GM21447 (cell line): ENCODE measurements at regions not wholly inside any gene's neighbourhood (a gene's known extent, or its start where the extent isn't known, plus 50 kb on each side); places are given as distances from the start of the nearest gene placed in this dataset.

Experiments
- ATAC-seq: cut with Tn5 transposase; IDR thresholded peaks from one replicate; pipeline ENCODE4 v1.9.1; 2021; ENCODE audit not compliant: unreplicated experiment

GRCh38 chr5:118007262-118007661 lies 981.1 kb downstream of the DTWD2 start:
- ATAC-seq, result no peak

- no peak for ATAC-seq
Measured at GRCh38 chr5:118006219-118006618, 982.1 kb downstream of the DTWD2 start.

GRCh38 chr5:117999939-118000549 lies 988.3 kb downstream of the DTWD2 start:
- no peak for ATAC-seq

GRCh38 chr5:117982691-117983090 lies 1005.7 kb downstream of the DTWD2 start:
- no peak for ATAC-seq

- no peak for ATAC-seq
Measured at GRCh38 chr5:117973785-117974184, 1014.6 kb downstream of the DTWD2 start.

- ATAC-seq, result no peak
Measured at GRCh38 chr5:117955831-117956230, 1032.5 kb downstream of the DTWD2 start.

DNA sequence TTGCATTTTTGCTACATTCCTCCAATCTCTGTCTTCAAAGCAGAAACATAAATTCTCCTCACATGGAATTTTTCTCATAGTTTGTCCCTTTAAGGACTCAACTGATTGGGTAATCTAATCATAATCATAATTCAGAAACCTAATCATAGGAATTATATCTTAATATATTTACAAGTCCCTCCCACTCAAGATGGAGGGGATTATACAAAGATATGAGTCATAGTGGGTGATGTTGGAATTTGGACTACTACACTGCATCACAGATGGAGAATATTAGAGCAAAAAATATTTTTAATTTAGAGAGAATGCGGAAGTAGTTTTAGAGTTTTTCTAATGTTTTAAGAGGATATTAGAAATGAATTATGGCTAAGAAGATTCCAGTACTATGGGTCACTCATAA lies 1034.0 kb downstream of the DTWD2 start:
- no peak for ATAC-seq

DNA sequence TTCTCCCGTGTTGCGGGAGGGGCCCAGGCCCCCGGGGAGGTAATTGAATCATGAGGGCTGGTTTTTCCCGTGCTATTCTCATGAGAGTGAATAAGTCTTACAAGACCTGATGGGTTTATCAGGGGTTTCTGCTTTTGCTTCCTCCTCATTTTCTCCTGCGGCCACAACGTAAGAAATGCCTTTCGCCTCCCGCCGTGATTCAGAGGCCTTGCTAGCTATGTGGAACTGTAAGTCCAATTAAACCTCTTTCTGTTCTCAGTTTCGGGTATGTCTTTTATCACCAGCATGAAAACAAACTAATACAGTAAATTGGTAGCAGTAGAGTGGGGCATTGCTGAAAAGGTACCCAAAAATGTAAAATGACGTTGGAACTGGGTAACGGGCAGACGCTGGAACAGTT lies 1035.1 kb downstream of the DTWD2 start:
- ATAC-seq, result no peak

DNA sequence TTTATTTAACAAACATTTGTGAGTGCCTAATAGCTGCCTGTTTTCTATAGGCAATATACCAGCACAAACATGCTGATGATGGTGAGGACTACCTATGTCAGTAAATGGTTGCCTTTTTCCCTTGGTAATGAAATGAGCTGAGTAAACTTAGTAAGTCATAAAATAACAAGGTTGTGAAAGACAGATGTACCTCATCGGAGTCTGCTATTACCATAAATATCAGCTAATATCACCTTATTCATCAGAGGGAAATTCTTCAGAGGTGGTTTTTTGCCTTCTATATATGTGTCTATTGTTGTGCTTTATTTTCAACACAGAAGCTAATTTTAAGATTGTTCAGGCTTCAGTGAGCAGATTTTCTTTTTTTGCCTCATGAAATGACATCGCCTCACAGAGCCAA lies 1040.5 kb downstream of the DTWD2 start:
- no peak for ATAC-seq

DNA sequence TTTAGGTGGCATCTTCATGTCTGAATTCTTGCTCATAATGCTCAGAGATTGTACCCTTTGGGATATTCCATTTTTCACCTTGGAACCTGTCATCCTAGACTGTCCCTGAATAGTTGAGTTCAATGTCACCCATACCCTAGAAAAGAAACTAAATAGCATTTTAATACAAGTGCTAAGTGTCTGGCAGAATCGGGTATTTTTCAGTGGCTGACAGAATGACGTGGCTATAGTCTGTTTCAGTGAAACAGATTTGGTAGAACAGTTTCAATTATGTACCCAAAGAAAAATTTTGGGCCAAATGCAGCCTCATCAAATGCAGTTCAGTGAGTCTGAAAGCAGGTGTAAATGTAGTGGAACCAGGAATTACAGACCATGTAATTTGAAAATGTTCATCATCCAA lies 1041.2 kb downstream of the DTWD2 start:
- no peak for ATAC-seq

DNA sequence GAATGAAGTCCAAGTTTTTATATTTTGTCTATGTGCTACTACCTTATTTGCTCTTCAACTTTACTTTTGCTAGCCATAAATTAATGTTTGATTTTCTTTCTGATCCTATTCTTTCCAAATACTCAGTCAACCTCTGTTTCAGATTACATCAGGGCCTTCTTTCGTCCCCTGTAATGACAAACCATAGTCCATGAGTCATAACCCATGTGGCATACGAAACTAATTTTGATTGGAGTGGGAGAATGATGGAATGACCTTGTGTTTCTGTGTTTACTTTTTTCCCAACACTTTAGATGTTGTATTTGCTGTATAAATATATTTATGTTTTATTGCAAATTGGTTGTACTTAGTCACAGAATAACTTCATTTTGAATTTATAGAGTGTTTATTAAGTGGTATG lies 1043.1 kb downstream of the DTWD2 start:
- ATAC-seq, result no peak

DNA sequence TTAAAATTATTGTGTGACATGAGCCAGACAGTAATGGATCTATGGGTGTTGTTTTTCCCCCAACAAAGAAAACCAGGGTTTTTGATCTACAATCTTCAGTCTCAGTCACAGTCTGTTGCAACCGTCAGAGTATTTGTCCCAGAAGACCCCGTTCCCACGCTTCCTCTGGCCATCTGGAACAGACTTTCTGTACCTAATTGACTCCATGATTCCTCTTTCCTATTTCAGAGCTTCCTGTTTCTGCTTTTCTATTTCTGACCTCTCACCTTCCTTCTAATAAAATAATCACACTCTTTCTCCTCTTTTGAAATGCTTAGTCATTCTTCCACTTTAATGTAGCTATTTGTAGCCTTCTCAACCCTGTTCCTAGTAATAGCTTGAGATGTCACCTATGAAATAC lies 1044.8 kb downstream of the DTWD2 start:
- no peak for ATAC-seq

DNA sequence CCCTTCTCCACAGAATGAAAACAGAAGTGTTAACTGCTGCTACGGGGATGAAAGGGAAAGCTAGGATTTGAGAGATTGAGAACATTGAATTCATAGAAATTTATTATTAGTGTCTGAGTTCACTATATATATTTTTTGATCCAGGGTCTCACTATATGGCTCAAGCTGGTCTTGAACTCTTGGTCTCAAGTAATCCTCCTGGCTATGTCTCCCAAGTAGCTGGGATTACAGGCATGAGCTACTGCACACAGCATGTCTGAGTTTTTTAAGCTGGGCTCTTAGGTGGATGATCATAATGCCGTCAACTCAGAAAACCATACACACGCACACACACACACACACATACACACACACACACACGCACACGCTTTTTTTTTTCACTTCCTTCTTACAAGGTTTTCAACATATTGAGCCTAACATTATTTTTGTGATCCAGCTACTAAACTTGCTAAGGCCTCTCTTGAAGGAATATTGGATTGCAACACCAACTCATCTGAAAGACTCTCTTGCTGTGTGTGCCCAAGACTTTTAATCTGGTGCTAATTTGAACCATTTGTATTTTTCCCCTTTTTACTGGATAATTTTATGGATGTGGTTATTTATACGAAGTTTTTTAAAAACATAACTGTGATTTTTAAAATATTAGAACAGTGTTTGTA lies 1045.4 kb downstream of the DTWD2 start:
- ATAC-seq, result no peak

- no peak for ATAC-seq
Measured at GRCh38 chr5:117893211-117893610, 1095.1 kb downstream of the DTWD2 start.

DNA sequence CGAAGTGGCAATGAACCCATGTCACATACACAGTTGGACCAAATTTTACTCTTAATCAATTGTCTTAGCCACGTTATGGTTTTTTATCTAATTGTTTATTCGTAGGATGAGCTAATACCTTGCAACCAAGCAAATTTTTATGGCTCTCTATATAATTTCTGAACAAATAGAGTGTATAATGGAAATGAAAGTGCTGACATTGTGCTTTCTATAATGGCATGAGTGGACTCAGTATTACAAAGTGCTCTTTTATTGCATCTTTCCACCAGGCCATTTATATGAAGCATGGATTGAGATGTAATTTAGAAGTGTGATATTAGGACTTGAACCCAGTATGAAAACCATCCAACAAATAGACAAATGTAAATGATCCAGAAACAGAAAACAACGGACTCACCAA lies 1096.0 kb downstream of the DTWD2 start:
- ATAC-seq, result no peak

- no peak for ATAC-seq
Measured at GRCh38 chr5:117889596-117889995, 1098.8 kb downstream of the DTWD2 start.

DNA sequence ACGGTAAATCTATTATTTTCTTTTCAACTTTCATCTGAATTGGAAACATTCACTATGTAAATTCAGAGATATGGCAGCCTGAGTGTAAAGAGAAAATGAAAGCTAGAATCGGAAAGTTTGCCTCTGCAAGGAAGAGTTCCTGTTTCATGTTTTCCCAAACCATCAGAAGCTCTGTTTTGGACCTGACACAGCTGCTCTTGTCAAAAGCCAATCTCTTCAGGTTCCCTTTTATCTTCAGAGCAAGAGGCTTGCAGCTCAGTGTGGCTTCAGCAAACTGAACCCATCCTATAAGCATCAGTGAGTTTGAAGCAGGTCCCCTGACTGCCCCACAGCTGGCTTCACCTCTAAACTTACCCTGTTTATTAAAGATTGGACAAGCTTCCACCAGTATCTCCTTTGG lies 1099.7 kb downstream of the DTWD2 start:
- peak; percentile 94 for ATAC-seq

DNA sequence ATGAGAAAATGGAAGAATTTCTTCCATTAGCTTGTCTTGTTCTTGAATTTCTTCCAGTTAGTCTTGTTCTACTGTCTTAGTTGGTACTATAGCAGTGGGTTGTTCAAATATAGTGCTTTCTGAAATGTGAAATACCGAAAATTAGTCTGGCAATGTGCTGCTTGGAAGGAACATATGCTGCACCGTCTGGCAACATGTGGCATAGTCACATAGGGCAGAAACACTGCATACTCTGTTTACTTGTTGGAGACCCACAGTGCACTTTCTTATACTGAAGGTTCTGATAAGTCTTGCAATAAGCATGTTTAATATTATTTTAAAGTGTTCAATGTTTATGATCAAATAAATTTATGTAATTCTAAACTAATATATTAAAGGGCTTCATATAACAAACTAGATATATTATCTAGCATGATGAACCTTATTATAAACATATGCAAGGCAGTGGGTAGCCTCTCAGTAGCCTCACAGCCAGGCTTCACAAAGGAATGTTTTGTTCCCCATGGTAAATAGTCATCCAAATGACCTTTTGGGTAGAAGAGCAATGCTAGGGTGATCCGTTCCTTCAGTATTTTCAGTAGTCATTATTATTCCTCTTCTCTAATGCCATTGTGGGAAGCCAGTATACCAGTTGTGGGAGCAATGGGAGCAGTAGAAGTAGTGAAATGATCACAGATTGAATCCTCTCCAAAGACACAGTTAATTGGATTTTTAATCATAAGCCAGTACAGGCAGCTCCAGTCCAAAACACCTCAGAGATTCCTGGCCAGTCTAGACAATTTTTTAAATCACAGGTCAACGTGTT lies 1106.7 kb downstream of the DTWD2 start:
- no peak for ATAC-seq

DNA sequence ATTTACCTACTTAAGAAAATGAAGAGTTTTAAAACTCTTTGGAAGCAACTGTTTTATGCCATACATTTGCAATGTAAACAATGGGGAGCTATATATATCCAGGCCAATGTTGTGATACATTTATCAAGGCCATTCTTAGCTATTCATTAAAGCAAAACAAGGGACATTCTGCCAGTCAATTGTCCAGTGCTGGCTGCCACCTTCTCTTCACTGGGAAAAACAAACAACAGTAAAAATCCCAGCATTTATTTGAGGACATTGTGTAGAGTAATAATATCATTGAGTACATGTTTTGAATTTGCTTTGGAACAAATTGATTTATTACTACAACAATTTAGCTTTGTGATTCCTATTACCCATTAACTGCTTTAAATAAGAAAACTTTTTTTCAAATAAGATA lies 1107.4 kb downstream of the DTWD2 start:
- ATAC-seq, result no peak

GRCh38 chr5:117877731-117878130 lies 1110.6 kb downstream of the DTWD2 start:
- no peak for ATAC-seq

GRCh38 chr5:117872798-117873368 lies 1115.5 kb downstream of the DTWD2 start:
- no peak for ATAC-seq

DNA sequence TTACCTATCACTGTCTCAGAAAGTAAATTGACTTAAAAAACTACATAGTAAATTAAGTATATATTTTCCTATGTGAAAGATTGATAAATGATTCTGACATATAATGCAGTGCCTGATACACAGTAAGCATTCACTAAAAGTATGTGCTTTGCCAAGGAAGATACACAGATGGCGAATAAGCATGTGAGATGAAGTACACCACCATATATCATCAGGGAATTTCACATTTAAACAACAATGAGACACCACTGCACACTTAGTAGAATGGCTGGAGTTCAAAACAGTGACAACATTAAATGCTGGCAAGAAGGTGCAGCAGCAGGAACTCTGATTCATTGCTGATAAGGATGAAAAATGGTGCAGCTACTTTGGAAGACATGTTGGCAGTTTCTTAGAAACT lies 1118.8 kb downstream of the DTWD2 start:
- ATAC-seq, result no peak
